GM21526 (cell line): ENCODE measurements at regions not wholly inside any gene's neighbourhood (a gene's known extent, or its start where the extent isn't known, plus 50 kb on each side); places are given as distances from the start of the nearest gene placed in this dataset.

Experiments
- ATAC-seq: cut with Tn5 transposase; IDR thresholded peaks from one replicate; pipeline ENCODE4 v1.9.1; 2021; ENCODE audit warnings: moderate library complexity; ENCODE audit not compliant: unreplicated experiment, low FRiP score

- no peak for ATAC-seq
Observed at GRCh38 chr1:188325211-188325610, 1496.5 kb downstream of the PLA2G4A start.

- no peak for ATAC-seq
Observed at GRCh38 chr1:188343914-188344313, 1515.2 kb downstream of the PLA2G4A start.

GRCh38 chr1:188350104-188350503 lies 1521.4 kb downstream of the PLA2G4A start:
- no peak for ATAC-seq

- no peak for ATAC-seq
Observed at GRCh38 chr1:188355082-188355481, 1526.3 kb downstream of the PLA2G4A start.

- no peak for ATAC-seq
Observed at GRCh38 chr1:188355847-188356246, 1527.1 kb downstream of the PLA2G4A start.

GRCh38 chr1:188359315-188359714 lies 1530.6 kb downstream of the PLA2G4A start:
- no peak for ATAC-seq

GRCh38 chr1:188363943-188364342 lies 1535.2 kb downstream of the PLA2G4A start:
- no peak for ATAC-seq

GRCh38 chr1:188364927-188365449 lies 1536.2 kb downstream of the PLA2G4A start:
- no peak for ATAC-seq

GRCh38 chr1:188365874-188366273 lies 1537.1 kb downstream of the PLA2G4A start:
- ATAC-seq = no peak

- ATAC-seq = no peak
Observed at GRCh38 chr1:188367661-188368060, 1538.9 kb downstream of the PLA2G4A start.

- no peak for ATAC-seq
Observed at GRCh38 chr1:188371295-188371806, 1542.6 kb downstream of the PLA2G4A start.

- ATAC-seq = no peak
Observed at GRCh38 chr1:188372821-188373220, 1544.1 kb downstream of the PLA2G4A start.

GRCh38 chr1:188382851-188383250 lies 1554.1 kb downstream of the PLA2G4A start:
- no peak for ATAC-seq

- ATAC-seq = no peak
Observed at GRCh38 chr1:188386161-188386560, 1557.4 kb downstream of the PLA2G4A start.

- ATAC-seq = no peak
Observed at GRCh38 chr1:188386666-188387065, 1557.9 kb downstream of the PLA2G4A start.

- no peak for ATAC-seq
Observed at GRCh38 chr1:188394677-188395076, 1565.9 kb downstream of the PLA2G4A start.

- ATAC-seq = no peak
Observed at GRCh38 chr1:188397521-188397920, 1568.8 kb downstream of the PLA2G4A start.

GRCh38 chr1:188402986-188403385 lies 1574.2 kb downstream of the PLA2G4A start:
- no peak for ATAC-seq

- ATAC-seq = no peak
Observed at GRCh38 chr1:188406636-188407035, 1577.9 kb downstream of the PLA2G4A start.

GRCh38 chr1:188420177-188420576 lies 1591.4 kb downstream of the PLA2G4A start:
- ATAC-seq = no peak

GRCh38 chr1:188423073-188423472 lies 1594.3 kb downstream of the PLA2G4A start:
- no peak for ATAC-seq

- no peak for ATAC-seq
Observed at GRCh38 chr1:188424176-188424575, 1595.4 kb downstream of the PLA2G4A start.

GRCh38 chr1:188425687-188426086 lies 1596.9 kb downstream of the PLA2G4A start:
- no peak for ATAC-seq
